Panc1 (cell line): ENCODE measurements at regions not wholly inside any gene's neighbourhood (a gene's known extent, or its start where the extent isn't known, plus 50 kb on each side); places are given as distances from the start of the nearest gene placed in this dataset.

ENCODE experiments used
- ATAC-seq: fragments of 200-7000 bp; cut with Tn5 transposase; 2 replicates; pipeline ENCODE4 v1.9.1; 2020; ENCODE audit warnings: mild to moderate bottlenecking, moderate library complexity
- BruUV-seq: library from RNA; stranded (reverse); fragments of 400-500 nt; replicated peaks from 2 replicates; lab custom pipeline; 2021; lab: Mats Ljungman, UMichigan
- CTCF ChIA-PET: fragments of 300-600 bp; sonication (Branson Sonifier 250); formaldehyde crosslinking; loops from one replicate; lab custom pipeline; 2022; ENCODE audit warnings: antibody characterized with exemption; lab: Charles Lee
- POLR2A ChIA-PET: fragments of 300-600 bp; sonication (Branson Sonifier 250); formaldehyde crosslinking; loops from one replicate; lab custom pipeline; 2022; ENCODE audit warnings: antibody characterized with exemption; lab: Charles Lee
- DNase-seq: peaks from one replicate; pipeline ENCODE4 v3.0.0-alpha.2; 2010; ENCODE audit warnings: low read depth, low spot score
- H3K27ac ChIP-seq: 2 replicates; pipeline ENCODE4 v1.5.1; 2011; ENCODE audit warnings: mild to moderate bottlenecking, low read length, inconsistent platforms
- H3K27me3 ChIP-seq: fragments of 200-500 bp; sonication (Bioruptor generic); 2 replicates; pipeline ENCODE4 v1.6.0; 2014; ENCODE audit warnings: low read length, inconsistent platforms; ENCODE audit not compliant: control insufficient read depth, insufficient read depth
- H3K36me3 ChIP-seq: fragments of 200-500 bp; sonication (Bioruptor generic); 2 replicates; pipeline ENCODE4 v1.5.1; 2014; ENCODE audit warnings: inconsistent platforms, mild to moderate bottlenecking, low read length, moderate library complexity; ENCODE audit not compliant: control insufficient read depth, insufficient read depth
- H3K4me1 ChIP-seq: 2 replicates; pipeline ENCODE4 v1.5.1; 2011; ENCODE audit warnings: inconsistent platforms, mild to moderate bottlenecking, low read length, moderate library complexity; ENCODE audit not compliant: control insufficient read depth, insufficient read depth
- H3K4me3 ChIP-seq, 2 experiments: 2 replicates each; pipeline ENCODE4 v1.5.1; 2011 to 2012; ENCODE audit warnings: low read depth in 2 of 2, low read length in 2 of 2, mild to moderate bottlenecking in 2 of 2, inconsistent platforms in 1 of 2, moderate library complexity in 1 of 2
- H3K9me3 ChIP-seq: fragments of 200-500 bp; sonication (Bioruptor generic); 2 replicates; pipeline ENCODE4 v1.5.1; 2014; ENCODE audit warnings: low read depth, mild to moderate bottlenecking, inconsistent platforms, low read length, moderate library complexity; ENCODE audit not compliant: control insufficient read depth, insufficient read depth
- POLR2AphosphoS5 ChIP-seq: IDR thresholded peaks from 2 replicates; pipeline ENCODE4 v1.6.1; 2012; ENCODE audit warnings: mild to moderate bottlenecking, low read depth, low read length, moderate library complexity
- SIN3A ChIP-seq: IDR thresholded peaks from 2 replicates; pipeline ENCODE4 v1.6.1; 2012; ENCODE audit warnings: low read depth, mild to moderate bottlenecking, low read length, moderate library complexity, borderline replicate concordance; ENCODE audit not compliant: insufficient read depth
- TCF7L2 ChIP-seq: IDR thresholded peaks from 2 replicates; pipeline ENCODE4 v1.6.1; 2011; ENCODE audit warnings: mild to moderate bottlenecking, low read depth, low read length, inconsistent platforms
- in situ Hi-C: cut with HindIII; loops from 2 replicates; pipeline ENCODE4 v1.10.0; 2016; ENCODE audit warnings: low sequenced_read_pairs, low pct_unique_long_range_greater_than_20kb
- intact Hi-C: fragments of 100-400 bp; cut with micrococcal nuclease; formaldehyde crosslinking; loops from one replicate; pipeline ENCODE4 v1.10.0; 2022; ENCODE audit not compliant: unreplicated experiment
- TF ChIP-seq, protein P1 (sequence below): fragments of 450-650 bp; IDR thresholded peaks from 2 replicates; pipeline ENCODE4 v1.5.1; 2017; ENCODE audit warnings: mild to moderate bottlenecking
- TF ChIP-seq, protein P2 (sequence below), 2 experiments: IDR thresholded peaks; 2 replicates each; pipeline ENCODE4 v1.6.1; 2011 to 2012; ENCODE audit warnings: low read depth in 2 of 2, control low read depth in 1 of 2, low read length in 1 of 2, mild to moderate bottlenecking in 1 of 2, moderate library complexity in 1 of 2; ENCODE audit not compliant: insufficient read depth in 1 of 2

GRCh38 chr2:187117483-187117882 is 268.5 kb upstream of the ZSWIM2 start:
- Histone ChIP-seq H3K27ac (no peak overlapping the region), H3K9me3 (no peaks in the 10 kb centered on the region), H3K36me3 (no peaks in the 10 kb centered on the region), H3K4me1 (no peaks in the 10 kb centered on the region), H3K4me3 (no peak overlapping the region), H3K27me3 (no peaks in the 10 kb centered on the region)
- no peak for DNase-seq
- in situ Hi-C loops (no loop called here), intact Hi-C loops (no loop called here)
- TF ChIP-seq, protein P1, sequence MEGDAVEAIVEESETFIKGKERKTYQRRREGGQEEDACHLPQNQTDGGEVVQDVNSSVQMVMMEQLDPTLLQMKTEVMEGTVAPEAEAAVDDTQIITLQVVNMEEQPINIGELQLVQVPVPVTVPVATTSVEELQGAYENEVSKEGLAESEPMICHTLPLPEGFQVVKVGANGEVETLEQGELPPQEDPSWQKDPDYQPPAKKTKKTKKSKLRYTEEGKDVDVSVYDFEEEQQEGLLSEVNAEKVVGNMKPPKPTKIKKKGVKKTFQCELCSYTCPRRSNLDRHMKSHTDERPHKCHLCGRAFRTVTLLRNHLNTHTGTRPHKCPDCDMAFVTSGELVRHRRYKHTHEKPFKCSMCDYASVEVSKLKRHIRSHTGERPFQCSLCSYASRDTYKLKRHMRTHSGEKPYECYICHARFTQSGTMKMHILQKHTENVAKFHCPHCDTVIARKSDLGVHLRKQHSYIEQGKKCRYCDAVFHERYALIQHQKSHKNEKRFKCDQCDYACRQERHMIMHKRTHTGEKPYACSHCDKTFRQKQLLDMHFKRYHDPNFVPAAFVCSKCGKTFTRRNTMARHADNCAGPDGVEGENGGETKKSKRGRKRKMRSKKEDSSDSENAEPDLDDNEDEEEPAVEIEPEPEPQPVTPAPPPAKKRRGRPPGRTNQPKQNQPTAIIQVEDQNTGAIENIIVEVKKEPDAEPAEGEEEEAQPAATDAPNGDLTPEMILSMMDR = peak; percentile 11; the same call in 1 of the 2 replicates
- no peak for TF ChIP-seq SIN3A
- BruUV-seq = no TSS peak
- ChIA-PET POLR2A (no interaction called here), CTCF (no interaction called here)
- ATAC-seq = no peak

GRCh38 chr2:187115627-187116026 is 266.7 kb upstream of the ZSWIM2 start:
- Histone ChIP-seq H3K9me3 (no peaks in the 10 kb centered on the region), H3K36me3 (no peaks in the 10 kb centered on the region), H3K4me1 (no peaks in the 10 kb centered on the region), H3K4me3 (no peak overlapping the region), H3K27me3 (no peaks in the 10 kb centered on the region), H3K27ac (no peak overlapping the region)
- intact Hi-C loops = no loop called here
- ATAC-seq = no peak
- in situ Hi-C loops = no loop called here
- DNase-seq = no peak
- POLR2A ChIA-PET = no interaction called here
- TF ChIP-seq, protein P2, sequence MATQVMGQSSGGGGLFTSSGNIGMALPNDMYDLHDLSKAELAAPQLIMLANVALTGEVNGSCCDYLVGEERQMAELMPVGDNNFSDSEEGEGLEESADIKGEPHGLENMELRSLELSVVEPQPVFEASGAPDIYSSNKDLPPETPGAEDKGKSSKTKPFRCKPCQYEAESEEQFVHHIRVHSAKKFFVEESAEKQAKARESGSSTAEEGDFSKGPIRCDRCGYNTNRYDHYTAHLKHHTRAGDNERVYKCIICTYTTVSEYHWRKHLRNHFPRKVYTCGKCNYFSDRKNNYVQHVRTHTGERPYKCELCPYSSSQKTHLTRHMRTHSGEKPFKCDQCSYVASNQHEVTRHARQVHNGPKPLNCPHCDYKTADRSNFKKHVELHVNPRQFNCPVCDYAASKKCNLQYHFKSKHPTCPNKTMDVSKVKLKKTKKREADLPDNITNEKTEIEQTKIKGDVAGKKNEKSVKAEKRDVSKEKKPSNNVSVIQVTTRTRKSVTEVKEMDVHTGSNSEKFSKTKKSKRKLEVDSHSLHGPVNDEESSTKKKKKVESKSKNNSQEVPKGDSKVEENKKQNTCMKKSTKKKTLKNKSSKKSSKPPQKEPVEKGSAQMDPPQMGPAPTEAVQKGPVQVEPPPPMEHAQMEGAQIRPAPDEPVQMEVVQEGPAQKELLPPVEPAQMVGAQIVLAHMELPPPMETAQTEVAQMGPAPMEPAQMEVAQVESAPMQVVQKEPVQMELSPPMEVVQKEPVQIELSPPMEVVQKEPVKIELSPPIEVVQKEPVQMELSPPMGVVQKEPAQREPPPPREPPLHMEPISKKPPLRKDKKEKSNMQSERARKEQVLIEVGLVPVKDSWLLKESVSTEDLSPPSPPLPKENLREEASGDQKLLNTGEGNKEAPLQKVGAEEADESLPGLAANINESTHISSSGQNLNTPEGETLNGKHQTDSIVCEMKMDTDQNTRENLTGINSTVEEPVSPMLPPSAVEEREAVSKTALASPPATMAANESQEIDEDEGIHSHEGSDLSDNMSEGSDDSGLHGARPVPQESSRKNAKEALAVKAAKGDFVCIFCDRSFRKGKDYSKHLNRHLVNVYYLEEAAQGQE (IDR thresholded peaks at IDR 0.05; ENCODE audit: insufficient read depth in 1 of 2, low read depth in 2 of 2, low read length in 1 of 2) = no peak
- TF ChIP-seq SIN3A (no peak), POLR2AphosphoS5 (no peak), TCF7L2 (no peak)
- TF ChIP-seq, protein P1 = no peak
- CTCF ChIA-PET = no interaction called here
- no TSS peak for BruUV-seq
